ENCODE measurements at regions not wholly inside any gene's neighbourhood (a gene's known extent, or its start where the extent isn't known, plus 50 kb on each side); places are given as distances from the start of the nearest gene placed in this dataset.

DNA sequence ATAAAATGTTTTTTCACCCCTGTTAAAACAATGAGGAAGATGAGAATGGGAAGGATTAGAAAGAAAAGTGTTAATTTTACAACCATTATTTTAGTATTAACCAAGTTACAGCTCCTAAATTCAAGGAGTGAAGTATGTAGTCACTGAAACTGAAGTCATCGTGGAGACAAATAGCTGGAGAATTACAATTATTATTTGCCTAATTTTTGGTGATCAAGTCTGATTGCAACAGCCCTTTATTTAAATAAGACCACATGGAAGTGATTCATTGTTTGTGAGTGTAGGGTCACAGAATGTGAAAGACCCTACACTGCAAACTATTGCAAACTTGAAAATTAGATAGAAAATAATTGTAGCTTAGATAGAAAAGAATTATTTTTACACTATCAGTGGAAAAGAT is 292.4 kb downstream of the CENPW start:
- TF ChIP-seq, protein P1, sequence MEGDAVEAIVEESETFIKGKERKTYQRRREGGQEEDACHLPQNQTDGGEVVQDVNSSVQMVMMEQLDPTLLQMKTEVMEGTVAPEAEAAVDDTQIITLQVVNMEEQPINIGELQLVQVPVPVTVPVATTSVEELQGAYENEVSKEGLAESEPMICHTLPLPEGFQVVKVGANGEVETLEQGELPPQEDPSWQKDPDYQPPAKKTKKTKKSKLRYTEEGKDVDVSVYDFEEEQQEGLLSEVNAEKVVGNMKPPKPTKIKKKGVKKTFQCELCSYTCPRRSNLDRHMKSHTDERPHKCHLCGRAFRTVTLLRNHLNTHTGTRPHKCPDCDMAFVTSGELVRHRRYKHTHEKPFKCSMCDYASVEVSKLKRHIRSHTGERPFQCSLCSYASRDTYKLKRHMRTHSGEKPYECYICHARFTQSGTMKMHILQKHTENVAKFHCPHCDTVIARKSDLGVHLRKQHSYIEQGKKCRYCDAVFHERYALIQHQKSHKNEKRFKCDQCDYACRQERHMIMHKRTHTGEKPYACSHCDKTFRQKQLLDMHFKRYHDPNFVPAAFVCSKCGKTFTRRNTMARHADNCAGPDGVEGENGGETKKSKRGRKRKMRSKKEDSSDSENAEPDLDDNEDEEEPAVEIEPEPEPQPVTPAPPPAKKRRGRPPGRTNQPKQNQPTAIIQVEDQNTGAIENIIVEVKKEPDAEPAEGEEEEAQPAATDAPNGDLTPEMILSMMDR (IDR thresholded peaks at IDR 0.05) = no peak
- TF ChIP-seq POLR2A (IDR thresholded peaks at IDR 0.05) (no peak), POLR2AphosphoS5 (IDR thresholded peaks at IDR 0.05; ENCODE audit: insufficient read depth in 1 of 2, low read depth in 1 of 2) (no peak)
